K562 (cell line): ENCODE measurements at regions not wholly inside any gene's neighbourhood (a gene's known extent, or its start where the extent isn't known, plus 50 kb on each side); places are given as distances from the start of the nearest gene placed in this dataset.

ENCODE experiments used
- ATAC-seq: fragments of 200-7000 bp; cut with Tn5 transposase; 3 replicates; pipeline ENCODE4 v1.9.1; 2020; ENCODE audit warnings: moderate library complexity
- BruUV-seq: library from RNA; stranded (reverse); fragments of 400-500 nt; replicated peaks from 2 replicates; lab custom pipeline; 2021; lab: Mats Ljungman, UMichigan
- CTCF ChIA-PET: fragments of 300-600 bp; formaldehyde crosslinking; extraction: SDS; loops from one replicate; lab custom pipeline; 2021; ENCODE audit warnings: low intra/inter-chr PET ratio; lab: Yijun Ruan, JAX
- POLR2A ChIA-PET: fragments of 300-600, 350-650 bp; sonication (Branson Sonifier 250); formaldehyde crosslinking; extraction: SDS; loops from one replicate; lab custom pipeline; 2021; ENCODE audit warnings: antibody characterized with exemption, inconsistent platforms; lab: Yijun Ruan, JAX
- DNase-seq, 4 experiments: peaks; one replicate each; pipeline versions ENCODE4 v3.0.0 to v3.0.0-alpha.2; 2011 to 2018; ENCODE audit warnings: low spot score in 3 of 4, mixed read lengths in 3 of 4; ENCODE audit errors: extremely low read depth in 1 of 4
- FAIRE-seq: peaks from 2 replicates; lab custom pipeline; 2011; peaks lifted over from hg19 to GRCh38; lab: Jason Lieb, UNC
- H2AFZ ChIP-seq: 2 replicates; pipeline ENCODE4 v1.6.0; 2011; ENCODE audit warnings: low read depth, low read length, control low read depth, inconsistent platforms
- H3K27ac ChIP-seq: fragments of 200-600 bp; 3 replicates; pipeline ENCODE4 v1.8.0; 2011; ENCODE audit warnings: low read depth, mild to moderate bottlenecking, control low read depth, inconsistent platforms, low read length, moderate library complexity, mixed read lengths; ENCODE audit errors: extremely low read depth
- H3K27me3 ChIP-seq, 2 experiments: fragments of 300-600 bp in 1 of 2; 2 replicates in 1 of 2; 3 replicates in 1 of 2; pipeline versions ENCODE4 v1.6.0 to v1.8.0; 2011; ENCODE audit warnings: inconsistent platforms in 2 of 2, low read length in 2 of 2, mild to moderate bottlenecking in 1 of 2, mixed read lengths in 1 of 2, moderate library complexity in 1 of 2; ENCODE audit not compliant: control insufficient read depth in 2 of 2, insufficient read depth in 2 of 2
- H3K36me3 ChIP-seq: fragments of 300-600 bp; 3 replicates; pipeline ENCODE4 v1.8.0; 2011; ENCODE audit warnings: mild to moderate bottlenecking, low read length, inconsistent platforms; ENCODE audit not compliant: control insufficient read depth, insufficient read depth
- H3K4me1 ChIP-seq, 2 experiments: fragments of 200-600 bp in 1 of 2; replicated peaks in 1 of 2; 2 replicates in 1 of 2; 3 replicates in 1 of 2; pipeline versions ENCODE4 v1.5.1 to v1.8.0; 2011; ENCODE audit warnings: inconsistent platforms in 2 of 2, low read length in 2 of 2, mild to moderate bottlenecking in 1 of 2, mixed read lengths in 1 of 2, moderate library complexity in 1 of 2; ENCODE audit not compliant: control insufficient read depth in 2 of 2, insufficient read depth in 2 of 2
- H3K4me2 ChIP-seq: 2 replicates; pipeline ENCODE4 v1.6.1; 2011; ENCODE audit warnings: low read length, control low read depth, inconsistent platforms, mixed read lengths; ENCODE audit not compliant: insufficient read depth
- H3K4me3 ChIP-seq: fragments of 200-600 bp; sonication (generic), shearing (Covaris generic); 2 replicates; pipeline ENCODE4 v1.5.1; 2016; ENCODE audit warnings: control low read depth, inconsistent platforms
- H3K79me2 ChIP-seq: fragments of 200-600 bp; 3 replicates; pipeline ENCODE4 v1.8.0; 2011; ENCODE audit warnings: low read length, inconsistent platforms; ENCODE audit not compliant: control insufficient read depth, insufficient read depth
- H3K9ac ChIP-seq, 2 experiments: 2 replicates each; pipeline versions ENCODE4 v1.6.0 to v1.6.1; 2011; ENCODE audit warnings: low read depth in 2 of 2, low read length in 2 of 2, control low read depth in 1 of 2, inconsistent platforms in 1 of 2, mild to moderate bottlenecking in 1 of 2, mixed read lengths in 1 of 2; ENCODE audit not compliant: insufficient read depth in 1 of 2
- H3K9me1 ChIP-seq: one replicate; pipeline ENCODE4 v1.6.0; 2011; ENCODE audit warnings: inconsistent platforms, mild to moderate bottlenecking, low read length, moderate library complexity; ENCODE audit not compliant: control insufficient read depth, insufficient read depth
- H3K9me3 ChIP-seq: replicated peaks from 2 replicates; pipeline ENCODE4 v1.5.1; 2011; ENCODE audit warnings: low read depth, low read length, inconsistent platforms; ENCODE audit not compliant: control insufficient read depth, insufficient read depth
- H4K20me1 ChIP-seq: replicated peaks from 2 replicates; pipeline ENCODE4 v1.6.1; 2011; ENCODE audit warnings: low read length, inconsistent platforms, mixed read lengths; ENCODE audit not compliant: control insufficient read depth, insufficient read depth
- GABPA ChIP-seq: fragments of 200-800 bp; sonication (Bioruptor generic); conservative IDR thresholded peaks from 2 replicates; pipeline ENCODE4 v1.6.1; 2016; ENCODE audit warnings: low read depth, missing genetic modification characterization, missing compliant biosample characterization
- POLR2G ChIP-seq: fragments of 200-400 bp; formaldehyde crosslinking; IDR thresholded peaks from 2 replicates; pipeline ENCODE4 v1.6.1; 2017; ENCODE audit warnings: low read depth, mild to moderate bottlenecking, antibody characterized with exemption, low read length, moderate library complexity
- RBM14 ChIP-seq: fragments of 200-400 bp; formaldehyde crosslinking; IDR thresholded peaks from 2 replicates; pipeline ENCODE4 v1.6.1; 2018; ENCODE audit warnings: low read depth, mild to moderate bottlenecking, low read length, moderate library complexity, borderline replicate concordance; ENCODE audit not compliant: insufficient read depth
- SAP30 ChIP-seq: fragments of 200-600 bp; sonication (generic); IDR thresholded peaks from 2 replicates; pipeline ENCODE4 v1.6.1; 2012; ENCODE audit warnings: borderline replicate concordance, low read depth, mild to moderate bottlenecking, moderate library complexity, low read length, control low read depth, inconsistent platforms; ENCODE audit not compliant: insufficient read depth, poor library complexity, severe bottlenecking
- SMARCA5 ChIP-seq: fragments of 450-650 bp; IDR thresholded peaks from 2 replicates; pipeline ENCODE4 v1.6.1; 2016
- SP2 ChIP-seq: IDR thresholded peaks from 2 replicates; pipeline ENCODE4 v1.6.1; 2011; ENCODE audit warnings: mild to moderate bottlenecking, low read depth, low read length, moderate library complexity; ENCODE audit not compliant: poor library complexity, severe bottlenecking; ENCODE audit errors: extremely low read depth
- SPI1 ChIP-seq: IDR thresholded peaks from 2 replicates; pipeline ENCODE4 v1.6.1; 2011; ENCODE audit warnings: low read depth, low read length, control low read depth, borderline replicate concordance
- SRSF9 ChIP-seq: fragments of 200-400 bp; formaldehyde crosslinking; IDR thresholded peaks from 2 replicates; pipeline ENCODE4 v1.6.1; 2017; ENCODE audit warnings: low read depth, low read length, borderline replicate concordance
- TAF1 ChIP-seq: IDR thresholded peaks from 2 replicates; pipeline ENCODE4 v1.6.1; 2011; ENCODE audit warnings: mild to moderate bottlenecking, low read length, moderate library complexity; ENCODE audit not compliant: insufficient read depth, control insufficient read depth, severe bottlenecking; ENCODE audit errors: extremely low read depth
- TBL1XR1 ChIP-seq, 2 experiments: IDR thresholded peaks; 2 replicates each; pipeline ENCODE4 v1.6.1; 2012; ENCODE audit warnings: improper control_type of control experiment in 2 of 2, low read length in 2 of 2, mild to moderate bottlenecking in 1 of 2
- ZNF3 ChIP-seq: fragments of 250-450 bp; sonication (Bioruptor Pico); IDR thresholded peaks from 2 replicates; pipeline ENCODE4 v1.5.0; 2021; ENCODE audit warnings: mild to moderate bottlenecking, moderate library complexity
- WGBS: fragments of 100-300 bp; shearing (Covaris generic); methylation state at CpG from one replicate; pipeline ENCODE4 v1.1.6; 2016; ENCODE audit warnings: low coverage, mixed read lengths; ENCODE audit not compliant: insufficient coverage; ENCODE audit errors: missing lambda C conversion rate; 5-methylcytosine and 5-hydroxymethylcytosine counted together
- in situ Hi-C: fragments of 300-500 bp; cut with MboI; formaldehyde crosslinking; loops from 4 replicates; pipeline ENCODE4 v1.15.0; 2018; ENCODE audit warnings: inconsistent platforms, mixed read lengths
- intact Hi-C: fragments of 100-400 bp; cut with micrococcal nuclease; formaldehyde crosslinking; loops from 2 replicates; pipeline ENCODE4 v1.14.2; 2022

GRCh38 chr12:92995258-92995903 lies 66.3 kb upstream of the EEA1 start:
- Histone ChIP-seq H3K9me3 (no peaks in the 10 kb centered on the region), H3K9me1 (no peaks in the 10 kb centered on the region), H3K4me2 (no peak overlapping the region), H3K79me2 (no peaks in the 10 kb centered on the region), H3K27ac (no peak overlapping the region), H4K20me1 (no peaks in the 10 kb centered on the region), H3K9ac (no peak overlapping the region), H3K4me3 (no peak overlapping the region), H2AFZ (no peak overlapping the region), H3K36me3 (no peaks in the 10 kb centered on the region), H3K27me3 (no peaks in the 10 kb centered on the region), H3K4me1 (peaks cover 0 to under 1% of the 10 kb centered on the region in 2 experiments; a peak in 1 of 5 replicates)
- CTCF ChIA-PET: no interaction called here
- WGBS: 65% methylated on average over 7 of the region's 7 CpGs
- no peak for ATAC-seq
- no peak for FAIRE-seq
- in situ Hi-C loops (loop anchor here (10.0 to 25.0 kb wide), 2 partner anchors 417 to 1109 kb away; no protein-coding TSS in a partner anchor), intact Hi-C loops (loop anchor here (10.0 kb wide), 1 partner anchor 569 kb away; no protein-coding TSS in a partner anchor)
- TF ChIP-seq SPI1 (peak; percentile 40; the same call in 1 of the 2 replicates), SP2 (no peak), RBM14 (no peak)
- POLR2A ChIA-PET: no interaction called here
- no peak for DNase-seq
- no TSS peak for BruUV-seq

- no peaks in the 10 kb centered on the region for H3K9me1 ChIP-seq
- FAIRE-seq (no peak), ATAC-seq (no peak), DNase-seq (no peak)
- H3K9ac ChIP-seq: no peak overlapping the region
- H3K27ac ChIP-seq: no peak overlapping the region
- 0 out of 2 replicates have a peak overlapping the region, but pooled peaks have one; percentile 8 for H2AFZ ChIP-seq
- H3K4me3 ChIP-seq: no peak overlapping the region
- 60% methylated on average over 5 of the region's 5 CpGs for WGBS
- H3K36me3 ChIP-seq: no peaks in the 10 kb centered on the region
- POLR2A ChIA-PET: no interaction called here
- BruUV-seq: no TSS peak
- no peaks in the 10 kb centered on the region for H4K20me1 ChIP-seq
- no peaks in the 10 kb centered on the region for H3K9me3 ChIP-seq
- in situ Hi-C loops: no loop called here
- peaks cover 0 to 9% of the 10 kb centered on the region in 2 experiments; a peak in 3 of 5 replicates for H3K4me1 ChIP-seq
- CTCF ChIA-PET: no interaction called here
- H3K27me3 ChIP-seq: no peaks in the 10 kb centered on the region
- H3K4me2 ChIP-seq: no peak overlapping the region
- H3K79me2 ChIP-seq: no peaks in the 10 kb centered on the region
- intact Hi-C loops: no loop called here
- TF ChIP-seq GABPA (no peak), TAF1 (no peak), POLR2G (no peak), SRSF9 (no peak), TBL1XR1 (IDR thresholded peaks at IDR 0.05; ENCODE audit: low read length in 2 of 2) (no peak), ZNF3 (CRISPR knock-in tag) (no peak), SAP30 (no peak), SMARCA5 (no peak)
These were observed 70.9 kb upstream of the EEA1 start for GRCh38 chr12:93000026-93000425.
